ENCODE measurements at regions not wholly inside any gene's neighbourhood (a gene's known extent, or its start where the extent isn't known, plus 50 kb on each side); places are given as distances from the start of the nearest gene placed in this dataset.

DNA sequence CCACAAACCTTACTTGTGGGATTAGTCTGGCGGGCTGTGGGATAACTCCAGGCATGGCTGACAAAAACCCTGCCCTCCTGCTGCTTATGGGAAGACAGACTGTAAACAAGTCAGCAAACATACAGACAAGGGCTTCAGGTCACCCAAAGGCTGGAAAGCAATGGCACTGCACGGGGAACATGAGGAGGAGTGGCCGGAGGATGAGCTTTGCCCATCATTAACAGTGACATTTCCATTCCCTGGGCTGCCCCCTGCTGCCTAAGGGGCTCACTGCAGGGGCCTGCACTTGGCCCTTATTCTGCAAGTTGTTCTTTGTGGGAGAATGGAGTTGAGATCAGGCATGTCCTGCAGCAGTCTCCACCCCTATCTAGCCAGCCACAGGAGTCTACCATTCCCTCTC lies 91.3 kb downstream of the UQCRFS1 start:
- ChIA-PET CTCF (interaction anchor here (0.5 to 4.0 kb wide), 25 partner anchors 9 to 1242 kb away, joined by 3 to 24 read pairs (median 4); no protein-coding TSS in a partner anchor), POLR2A (no interaction called here)
- no peak overlapping the region for H3K27ac ChIP-seq (ENCODE audit: extremely low read depth, low read depth, low read length)
- no peaks in the 10 kb centered on the region for H3K36me3 ChIP-seq (ENCODE audit: control insufficient read depth in 2 of 2, insufficient read depth in 1 of 2, low read length in 2 of 2)
- TF ChIP-seq, protein P1, sequence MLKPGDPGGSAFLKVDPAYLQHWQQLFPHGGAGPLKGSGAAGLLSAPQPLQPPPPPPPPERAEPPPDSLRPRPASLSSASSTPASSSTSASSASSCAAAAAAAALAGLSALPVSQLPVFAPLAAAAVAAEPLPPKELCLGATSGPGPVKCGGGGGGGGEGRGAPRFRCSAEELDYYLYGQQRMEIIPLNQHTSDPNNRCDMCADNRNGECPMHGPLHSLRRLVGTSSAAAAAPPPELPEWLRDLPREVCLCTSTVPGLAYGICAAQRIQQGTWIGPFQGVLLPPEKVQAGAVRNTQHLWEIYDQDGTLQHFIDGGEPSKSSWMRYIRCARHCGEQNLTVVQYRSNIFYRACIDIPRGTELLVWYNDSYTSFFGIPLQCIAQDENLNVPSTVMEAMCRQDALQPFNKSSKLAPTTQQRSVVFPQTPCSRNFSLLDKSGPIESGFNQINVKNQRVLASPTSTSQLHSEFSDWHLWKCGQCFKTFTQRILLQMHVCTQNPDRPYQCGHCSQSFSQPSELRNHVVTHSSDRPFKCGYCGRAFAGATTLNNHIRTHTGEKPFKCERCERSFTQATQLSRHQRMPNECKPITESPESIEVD (tag by site-specific recombination; IDR thresholded peaks at IDR 0.05), result no peak
- TF ChIP-seq ZNF114 (tag by site-specific recombination; IDR thresholded peaks at IDR 0.05), result no peak
- peak; percentile 42; the same call in 1 of the 2 replicates for TF ChIP-seq ZFHX2 (tag by site-specific recombination; conservative IDR thresholded peaks at IDR 0.05)
- TF ChIP-seq ZNF24 (tag by site-specific recombination; IDR thresholded peaks at IDR 0.05), result no peak
- no peak for TF ChIP-seq ZNF354C (tag by site-specific recombination; IDR thresholded peaks at IDR 0.05; ENCODE audit: borderline replicate concordance, low read depth)
- TF ChIP-seq EGR2 (tag by site-specific recombination; IDR thresholded peaks at IDR 0.05; ENCODE audit: low read depth), result 0 out of 2 replicates have a peak, but pooled peaks have one; percentile 20
- no peak for TF ChIP-seq ZNF548 (tag by site-specific recombination; IDR thresholded peaks at IDR 0.05)
- TF ChIP-seq ZNF707 (tag by site-specific recombination; IDR thresholded peaks at IDR 0.05), result no peak
- TF ChIP-seq ZNF530 (tag by site-specific recombination; IDR thresholded peaks at IDR 0.05; ENCODE audit: low read depth), result no peak
- TF ChIP-seq ZNF654 (tag by site-specific recombination; IDR thresholded peaks at IDR 0.05; ENCODE audit: low read depth), result 0 out of 2 replicates have a peak, but pooled peaks have one; percentile 3
- TF ChIP-seq ZNF677 (tag by site-specific recombination; IDR thresholded peaks at IDR 0.05), result no peak
- no peak for TF ChIP-seq ZNF292 (tag by site-specific recombination; IDR thresholded peaks at IDR 0.05; ENCODE audit: borderline replicate concordance, low read depth)
- TF ChIP-seq, protein P2, sequence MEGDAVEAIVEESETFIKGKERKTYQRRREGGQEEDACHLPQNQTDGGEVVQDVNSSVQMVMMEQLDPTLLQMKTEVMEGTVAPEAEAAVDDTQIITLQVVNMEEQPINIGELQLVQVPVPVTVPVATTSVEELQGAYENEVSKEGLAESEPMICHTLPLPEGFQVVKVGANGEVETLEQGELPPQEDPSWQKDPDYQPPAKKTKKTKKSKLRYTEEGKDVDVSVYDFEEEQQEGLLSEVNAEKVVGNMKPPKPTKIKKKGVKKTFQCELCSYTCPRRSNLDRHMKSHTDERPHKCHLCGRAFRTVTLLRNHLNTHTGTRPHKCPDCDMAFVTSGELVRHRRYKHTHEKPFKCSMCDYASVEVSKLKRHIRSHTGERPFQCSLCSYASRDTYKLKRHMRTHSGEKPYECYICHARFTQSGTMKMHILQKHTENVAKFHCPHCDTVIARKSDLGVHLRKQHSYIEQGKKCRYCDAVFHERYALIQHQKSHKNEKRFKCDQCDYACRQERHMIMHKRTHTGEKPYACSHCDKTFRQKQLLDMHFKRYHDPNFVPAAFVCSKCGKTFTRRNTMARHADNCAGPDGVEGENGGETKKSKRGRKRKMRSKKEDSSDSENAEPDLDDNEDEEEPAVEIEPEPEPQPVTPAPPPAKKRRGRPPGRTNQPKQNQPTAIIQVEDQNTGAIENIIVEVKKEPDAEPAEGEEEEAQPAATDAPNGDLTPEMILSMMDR (tag by site-specific recombination; IDR thresholded peaks at IDR 0.05), result no peak
- TF ChIP-seq ZNF623 (tag by site-specific recombination; IDR thresholded peaks at IDR 0.05), result no peak
- no peak for TF ChIP-seq SALL2 (tag by site-specific recombination; IDR thresholded peaks at IDR 0.05; ENCODE audit: borderline replicate concordance)
- H3K4me3 ChIP-seq (ENCODE audit: low read depth, low read length), result no peak overlapping the region
- H3K9me3 ChIP-seq (ENCODE audit: control insufficient read depth, insufficient read depth, low read depth, low read length), result peaks cover 3% of the 10 kb centered on the region
- peaks cover 3% of the 10 kb centered on the region; the same call in 1 of the 2 replicates for H3K4me1 ChIP-seq (ENCODE audit: control insufficient read depth, insufficient read depth, low read length)

DNA sequence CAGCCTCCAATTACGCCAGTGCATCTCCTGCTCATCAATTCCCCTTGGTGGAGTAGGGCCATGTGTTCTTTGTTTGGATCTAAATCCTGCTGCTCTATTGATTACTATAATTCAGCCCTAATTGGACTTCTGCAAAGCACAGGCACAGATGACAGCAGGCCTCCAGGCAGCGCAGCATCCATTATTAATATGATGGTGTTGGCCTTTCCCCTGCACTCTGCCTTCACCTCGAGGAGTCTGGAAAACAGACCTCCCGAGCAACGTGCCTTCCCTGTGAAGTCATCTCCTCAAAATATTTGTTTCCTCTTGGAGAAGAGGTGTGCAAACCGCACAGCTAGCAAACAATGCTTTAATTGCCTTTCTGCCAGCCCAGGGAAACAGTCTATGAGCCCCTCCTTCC lies 92.5 kb downstream of the UQCRFS1 start:
- H3K4me1 ChIP-seq (ENCODE audit: control insufficient read depth, insufficient read depth, low read length), result peaks cover 3% of the 10 kb centered on the region; the same call in 1 of the 2 replicates
- H3K36me3 ChIP-seq (ENCODE audit: control insufficient read depth in 2 of 2, insufficient read depth in 1 of 2, low read length in 2 of 2), result no peaks in the 10 kb centered on the region
- TF ChIP-seq, protein P3, sequence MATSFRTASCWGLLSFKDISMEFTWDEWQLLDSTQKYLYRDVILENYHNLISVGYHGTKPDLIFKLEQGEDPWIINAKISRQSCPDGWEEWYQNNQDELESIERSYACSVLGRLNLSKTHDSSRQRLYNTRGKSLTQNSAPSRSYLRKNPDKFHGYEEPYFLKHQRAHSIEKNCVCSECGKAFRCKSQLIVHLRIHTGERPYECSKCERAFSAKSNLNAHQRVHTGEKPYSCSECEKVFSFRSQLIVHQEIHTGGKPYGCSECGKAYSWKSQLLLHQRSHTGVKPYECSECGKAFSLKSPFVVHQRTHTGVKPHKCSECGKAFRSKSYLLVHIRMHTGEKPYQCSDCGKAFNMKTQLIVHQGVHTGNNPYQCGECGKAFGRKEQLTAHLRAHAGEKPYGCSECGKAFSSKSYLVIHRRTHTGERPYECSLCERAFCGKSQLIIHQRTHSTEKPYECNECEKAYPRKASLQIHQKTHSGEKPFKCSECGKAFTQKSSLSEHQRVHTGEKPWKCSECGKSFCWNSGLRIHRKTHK (tag by site-specific recombination; IDR thresholded peaks at IDR 0.05), result no peak
- TF ChIP-seq ZNF785 (tag by site-specific recombination; IDR thresholded peaks at IDR 0.05) (no peak), PRDM1 (tag by site-specific recombination; IDR thresholded peaks at IDR 0.05) (no peak), ZNF366 (tag by site-specific recombination; conservative IDR thresholded peaks at IDR 0.05) (no peak), IKZF3 (tag by site-specific recombination; IDR thresholded peaks at IDR 0.05) (no peak)
- TF ChIP-seq, protein P4, sequence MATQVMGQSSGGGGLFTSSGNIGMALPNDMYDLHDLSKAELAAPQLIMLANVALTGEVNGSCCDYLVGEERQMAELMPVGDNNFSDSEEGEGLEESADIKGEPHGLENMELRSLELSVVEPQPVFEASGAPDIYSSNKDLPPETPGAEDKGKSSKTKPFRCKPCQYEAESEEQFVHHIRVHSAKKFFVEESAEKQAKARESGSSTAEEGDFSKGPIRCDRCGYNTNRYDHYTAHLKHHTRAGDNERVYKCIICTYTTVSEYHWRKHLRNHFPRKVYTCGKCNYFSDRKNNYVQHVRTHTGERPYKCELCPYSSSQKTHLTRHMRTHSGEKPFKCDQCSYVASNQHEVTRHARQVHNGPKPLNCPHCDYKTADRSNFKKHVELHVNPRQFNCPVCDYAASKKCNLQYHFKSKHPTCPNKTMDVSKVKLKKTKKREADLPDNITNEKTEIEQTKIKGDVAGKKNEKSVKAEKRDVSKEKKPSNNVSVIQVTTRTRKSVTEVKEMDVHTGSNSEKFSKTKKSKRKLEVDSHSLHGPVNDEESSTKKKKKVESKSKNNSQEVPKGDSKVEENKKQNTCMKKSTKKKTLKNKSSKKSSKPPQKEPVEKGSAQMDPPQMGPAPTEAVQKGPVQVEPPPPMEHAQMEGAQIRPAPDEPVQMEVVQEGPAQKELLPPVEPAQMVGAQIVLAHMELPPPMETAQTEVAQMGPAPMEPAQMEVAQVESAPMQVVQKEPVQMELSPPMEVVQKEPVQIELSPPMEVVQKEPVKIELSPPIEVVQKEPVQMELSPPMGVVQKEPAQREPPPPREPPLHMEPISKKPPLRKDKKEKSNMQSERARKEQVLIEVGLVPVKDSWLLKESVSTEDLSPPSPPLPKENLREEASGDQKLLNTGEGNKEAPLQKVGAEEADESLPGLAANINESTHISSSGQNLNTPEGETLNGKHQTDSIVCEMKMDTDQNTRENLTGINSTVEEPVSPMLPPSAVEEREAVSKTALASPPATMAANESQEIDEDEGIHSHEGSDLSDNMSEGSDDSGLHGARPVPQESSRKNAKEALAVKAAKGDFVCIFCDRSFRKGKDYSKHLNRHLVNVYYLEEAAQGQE (tag by site-specific recombination; IDR thresholded peaks at IDR 0.05), result no peak
- no peak overlapping the region for H3K4me3 ChIP-seq (ENCODE audit: low read depth, low read length)
- POLR2A ChIA-PET, result no interaction called here
- H3K9me3 ChIP-seq (ENCODE audit: control insufficient read depth, insufficient read depth, low read depth, low read length), result peaks cover 8% of the 10 kb centered on the region
- CTCF ChIA-PET, result interaction anchor here (0.6 to 4.0 kb wide), 17 partner anchors 9 to 601 kb away, joined by 3 to 24 read pairs (median 4); no protein-coding TSS in a partner anchor
- H3K27ac ChIP-seq (ENCODE audit: extremely low read depth, low read depth, low read length), result no peak overlapping the region
